Left lung (tissue), 4 donors: ENCODE measurements at regions not wholly inside any gene's neighbourhood (a gene's known extent, or its start where the extent isn't known, plus 50 kb on each side); places are given as distances from the start of the nearest gene placed in this dataset.

Experiments used
- ATAC-seq: fragments of 200-7000 bp; cut with Tn5 transposase; one replicate; pipeline ENCODE4 v1.9.1; 2020; ENCODE audit warnings: moderate library complexity
- DNase-seq, 4 donors: peaks; one replicate each; pipeline ENCODE4 v3.0.0-alpha.2; 2013 to 2020
- H3K27ac ChIP-seq, 2 donors: fragments of 200-600 bp; sonication (generic) in 1 of 2; one replicate each; pipeline versions ENCODE4 v1.5.0 to v1.8.0; 2020 to 2021
- H3K27me3 ChIP-seq, 2 donors: fragments of 200-600 bp; sonication (generic) in 1 of 2; one replicate each; pipeline versions ENCODE4 v1.5.0 to v1.8.0; 2020 to 2021
- H3K36me3 ChIP-seq, 2 donors: fragments of 200-600 bp; sonication (generic) in 1 of 2; one replicate each; pipeline versions ENCODE4 v1.5.0 to v1.8.0; 2020 to 2021
- H3K4me1 ChIP-seq, 2 donors: fragments of 200-600 bp; one replicate each; pipeline ENCODE4 v1.8.0; 2021
- H3K4me3 ChIP-seq, 2 donors: fragments of 200-600 bp; sonication (generic) in 1 of 2; one replicate each; pipeline versions ENCODE4 v1.5.0 to v1.8.0; 2020 to 2021; ENCODE audit warnings: mild to moderate bottlenecking in 1 of 2
- H3K9me3 ChIP-seq, 2 donors: fragments of 200-600 bp; sonication (generic) in 1 of 2; one replicate each; pipeline versions ENCODE4 v1.5.0 to v1.8.0; 2020 to 2021
- CTCF ChIP-seq, 2 donors: fragments of 200-600 bp; sonication (generic) in 1 of 2; IDR thresholded peaks; one replicate each; pipeline versions ENCODE4 v1.5.0 to v1.8.0; 2021; ENCODE audit warnings: antibody characterized with exemption in 2 of 2
- intact Hi-C, 2 donors: fragments of 100-400 bp; cut with DNase I; formaldehyde crosslinking; loops; one replicate each; pipeline versions ENCODE4 v1.11.2 to v1.14.2; 2022
- donor health status: DM: no; HTN: yes; CAD: no.
- donor health status: DM: no; HTN: no; CAD: no.

GRCh38 chr10:37474645-37475044 lies 349.2 kb downstream of the ANKRD30A start:
- Histone ChIP-seq H3K9me3 (peaks cover 0 to 25% of the 10 kb centered on the region in 2 donors), H3K27me3 (no peaks in the 10 kb centered on the region), H3K27ac (no peak overlapping the region), H3K4me3 (no peak overlapping the region), H3K36me3 (no peaks in the 10 kb centered on the region), H3K4me1 (no peaks in the 10 kb centered on the region)
- no peak for ATAC-seq
- DNase-seq, result no peak
- intact Hi-C loops, result no loop called here
- TF ChIP-seq CTCF (IDR thresholded peaks at IDR 0.05), result no peak

DNA sequence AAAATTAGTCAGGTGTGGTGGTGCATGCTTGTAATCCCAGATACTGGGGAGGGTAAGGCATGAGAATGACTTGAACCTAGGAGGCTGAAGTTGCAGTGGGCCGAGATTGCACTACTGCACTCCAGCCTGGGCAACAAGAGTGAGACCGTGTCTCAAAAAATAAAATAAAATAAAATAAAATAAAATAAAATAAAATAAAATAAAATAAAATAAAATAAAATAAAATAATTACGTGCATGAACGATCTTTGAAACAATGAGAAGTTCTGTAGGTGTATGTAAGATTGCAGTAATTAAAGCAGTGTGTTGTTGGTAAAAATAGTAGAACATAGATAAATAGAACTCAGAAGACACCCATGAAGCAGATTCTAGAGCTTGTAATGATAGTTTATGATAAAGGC lies 348.5 kb downstream of the ANKRD30A start:
- intact Hi-C loops, result no loop called here
- TF ChIP-seq CTCF (IDR thresholded peaks at IDR 0.05), result no peak
- H3K36me3 ChIP-seq, result no peaks in the 10 kb centered on the region
- peaks cover 0 to 25% of the 10 kb centered on the region in 2 donors for H3K9me3 ChIP-seq
- no peaks in the 10 kb centered on the region for H3K27me3 ChIP-seq
- H3K27ac ChIP-seq, result no peak overlapping the region
- H3K4me3 ChIP-seq, result no peak overlapping the region
- no peak for DNase-seq
- H3K4me1 ChIP-seq, result no peaks in the 10 kb centered on the region
- no peak for ATAC-seq

DNA sequence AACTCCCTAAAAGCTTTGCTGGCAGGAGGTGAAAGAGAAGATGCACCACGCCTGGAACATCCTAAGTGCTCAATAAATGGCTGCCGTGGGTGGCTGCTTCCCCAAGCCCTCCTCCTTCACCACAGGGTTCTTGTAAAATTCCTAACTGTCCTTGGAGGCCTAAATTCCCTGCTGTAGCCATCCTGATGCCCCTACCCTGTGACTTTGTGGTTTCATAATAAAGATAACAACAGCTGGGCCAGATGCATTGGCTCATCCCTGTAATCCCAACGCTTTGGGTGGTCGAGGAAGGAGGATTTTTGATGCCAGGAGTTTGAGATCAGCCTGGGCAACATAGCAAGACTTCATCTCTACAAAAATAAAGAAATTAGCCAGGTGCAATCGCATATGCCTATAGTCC lies 341.8 kb downstream of the ANKRD30A start:
- H3K4me1 ChIP-seq, result no peaks in the 10 kb centered on the region
- intact Hi-C loops, result no loop called here
- no peaks in the 10 kb centered on the region for H3K27me3 ChIP-seq
- no peak overlapping the region for H3K27ac ChIP-seq
- no peak overlapping the region for H3K4me3 ChIP-seq
- no peaks in the 10 kb centered on the region for H3K36me3 ChIP-seq
- no peak for ATAC-seq
- DNase-seq, result no peak
- peaks cover 0 to 38% of the 10 kb centered on the region in 2 donors for H3K9me3 ChIP-seq
- no peak for TF ChIP-seq CTCF (IDR thresholded peaks at IDR 0.05)

DNA sequence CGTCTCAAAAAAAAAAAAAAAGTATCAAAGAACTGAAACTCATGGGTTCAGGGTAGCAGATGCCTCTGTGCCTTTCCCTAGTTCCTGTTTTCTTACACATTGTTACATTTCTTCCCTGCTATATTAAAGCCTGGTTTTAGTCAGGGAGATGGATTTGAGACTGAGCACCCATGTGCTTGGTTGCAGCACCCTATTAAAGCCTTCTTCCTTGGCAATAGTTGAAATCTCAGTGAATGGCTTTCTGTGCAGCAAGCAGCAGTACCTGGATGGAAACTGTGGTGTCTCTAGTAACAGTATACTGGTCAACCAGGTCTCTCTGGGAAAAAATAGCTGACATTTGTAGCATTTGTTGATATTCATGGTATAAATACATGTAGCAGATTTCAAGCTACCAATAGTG lies 331.1 kb downstream of the ANKRD30A start:
- ATAC-seq, result no peak
- Histone ChIP-seq H3K27me3 (no peaks in the 10 kb centered on the region), H3K27ac (no peak overlapping the region), H3K9me3 (peaks cover 0 to 60% of the 10 kb centered on the region in 2 donors), H3K4me3 (no peak overlapping the region), H3K4me1 (no peaks in the 10 kb centered on the region), H3K36me3 (no peaks in the 10 kb centered on the region)
- no peak for TF ChIP-seq CTCF (IDR thresholded peaks at IDR 0.05)
- intact Hi-C loops, result no loop called here
- no peak for DNase-seq

- Histone ChIP-seq H3K27me3 (no peaks in the 10 kb centered on the region), H3K36me3 (no peaks in the 10 kb centered on the region), H3K4me3 (no peak overlapping the region), H3K4me1 (no peaks in the 10 kb centered on the region), H3K9me3 (peaks cover 0 to 11% of the 10 kb centered on the region in 2 donors), H3K27ac (no peak overlapping the region)
- DNase-seq, result no peak
- ATAC-seq, result no peak
- intact Hi-C loops, result no loop called here
- TF ChIP-seq CTCF (IDR thresholded peaks at IDR 0.05), result no peak
These were observed 322.8 kb downstream of the ANKRD30A start for GRCh38 chr10:37448161-37448560.
